WTC11 (cell line): ENCODE measurements at regions not wholly inside any gene's neighbourhood (a gene's known extent, or its start where the extent isn't known, plus 50 kb on each side); places are given as distances from the start of the nearest gene placed in this dataset.

ENCODE experiments used
- ATAC-seq: fragments of 200-7000 bp; cut with Tn5 transposase; 2 replicates; pipeline ENCODE4 v1.10.0; 2021; ENCODE audit warnings: mild to moderate bottlenecking, moderate library complexity
- CTCF ChIA-PET: fragments of 300-600 bp; sonication (Branson Sonifier 250); formaldehyde crosslinking; loops from one replicate; lab custom pipeline; 2021; ENCODE audit warnings: antibody characterized with exemption; lab: Charles Lee
- POLR2A ChIA-PET: fragments of 350-600 bp; sonication (Branson Sonifier 250); formaldehyde crosslinking; loops from one replicate; lab custom pipeline; 2021; ENCODE audit warnings: antibody characterized with exemption; lab: Charles Lee
- DNase-seq: peaks from one replicate; pipeline ENCODE4 v3.0.0; 2021; ENCODE audit warnings: low spot score
- H3K27ac Mint-ChIP-seq: 2 replicates; pipeline ENCODE4 v1.8.0; 2021; ENCODE audit warnings: mixed read lengths
- H3K27me3 Mint-ChIP-seq: 2 replicates; pipeline ENCODE4 v1.8.0; 2021; ENCODE audit warnings: low read depth, mild to moderate bottlenecking, moderate library complexity, mixed read lengths
- H3K36me3 Mint-ChIP-seq: 2 replicates; pipeline ENCODE4 v1.8.0; 2021; ENCODE audit warnings: mixed read lengths
- H3K4me1 Mint-ChIP-seq: 2 replicates; pipeline ENCODE4 v1.8.0; 2022; ENCODE audit warnings: mixed read lengths
- H3K4me3 Mint-ChIP-seq: 2 replicates; pipeline ENCODE4 v1.8.0; 2021; ENCODE audit warnings: mild to moderate bottlenecking, moderate library complexity, mixed read lengths
- H3K9me3 Mint-ChIP-seq: 2 replicates; pipeline ENCODE4 v1.8.0; 2021; ENCODE audit warnings: mixed read lengths
- ETV6 ChIP-seq: sonication (generic); formaldehyde crosslinking; IDR thresholded peaks from 2 replicates; pipeline ENCODE4 v1.8.1; 2022; ENCODE audit warnings: mild to moderate bottlenecking, missing genetic modification reagents
- MXD4 ChIP-seq: fragments of 250-450 bp; sonication (Bioruptor Pico); IDR thresholded peaks from 2 replicates; pipeline ENCODE4 v1.8.0; 2021; ENCODE audit warnings: mild to moderate bottlenecking, moderate library complexity, borderline replicate concordance
- NR3C1 ChIP-seq: sonication (generic); formaldehyde crosslinking; conservative IDR thresholded peaks from 2 replicates; pipeline ENCODE4 v1.8.1; 2023; ENCODE audit warnings: low read depth, mild to moderate bottlenecking, missing genetic modification reagents
- OVOL2 ChIP-seq: fragments of 250-450 bp; sonication (Bioruptor Pico); IDR thresholded peaks from 2 replicates; pipeline ENCODE4 v1.9.0; 2021; ENCODE audit warnings: mild to moderate bottlenecking, borderline replicate concordance
- PRRX2 ChIP-seq: fragments of 250-450 bp; sonication (Bioruptor Pico); IDR thresholded peaks from 2 replicates; pipeline ENCODE4 v1.8.0; 2021; ENCODE audit warnings: mild to moderate bottlenecking
- RELA ChIP-seq: sonication (generic); formaldehyde crosslinking; IDR thresholded peaks from 2 replicates; pipeline ENCODE4 v1.8.1; 2022; ENCODE audit warnings: missing genetic modification reagents, mild to moderate bottlenecking, borderline replicate concordance
- RORB ChIP-seq: fragments of 250-450 bp; sonication (Bioruptor Pico); IDR thresholded peaks from 2 replicates; pipeline ENCODE4 v1.9.0; 2021; ENCODE audit warnings: mild to moderate bottlenecking
- TCF7 ChIP-seq: sonication (generic); formaldehyde crosslinking; IDR thresholded peaks from 2 replicates; pipeline ENCODE4 v1.8.0; 2022; ENCODE audit warnings: mild to moderate bottlenecking, low read depth, missing genetic modification reagents, moderate library complexity
- TEAD1 ChIP-seq: sonication (generic); formaldehyde crosslinking; IDR thresholded peaks from 2 replicates; pipeline ENCODE4 v1.8.0; 2022; ENCODE audit warnings: mild to moderate bottlenecking, missing genetic modification reagents
- TEAD4 ChIP-seq: sonication (generic); formaldehyde crosslinking; IDR thresholded peaks from 2 replicates; pipeline ENCODE4 v1.8.0; 2022; ENCODE audit warnings: mild to moderate bottlenecking, missing genetic modification reagents
- ZNF138 ChIP-seq: sonication (generic); formaldehyde crosslinking; conservative IDR thresholded peaks from 2 replicates; pipeline ENCODE4 v1.8.1; 2022; ENCODE audit warnings: mild to moderate bottlenecking, moderate library complexity, missing genetic modification reagents
- ZNF396 ChIP-seq: fragments of 250-450 bp; sonication (Bioruptor Pico); IDR thresholded peaks from 2 replicates; pipeline ENCODE4 v1.8.0; 2021; ENCODE audit warnings: mild to moderate bottlenecking, moderate library complexity, borderline replicate concordance
- TF ChIP-seq, protein P1 (sequence below): fragments of 250-450 bp; sonication (Bioruptor Pico); IDR thresholded peaks from 2 replicates; pipeline ENCODE4 v1.9.0; 2021; ENCODE audit warnings: moderate library complexity, mild to moderate bottlenecking, inconsistent platforms, borderline replicate concordance
- TF ChIP-seq, protein P2 (sequence below): fragments of 250-450 bp; sonication (Bioruptor Pico); conservative IDR thresholded peaks from 2 replicates; pipeline ENCODE4 v1.9.0; 2021; ENCODE audit warnings: mild to moderate bottlenecking
- TF ChIP-seq, protein P3 (sequence below): sonication (generic); formaldehyde crosslinking; IDR thresholded peaks from 2 replicates; pipeline ENCODE4 v1.8.0; 2022; ENCODE audit warnings: mild to moderate bottlenecking, missing genetic modification reagents
- TF ChIP-seq, protein P4 (sequence below): sonication (generic); formaldehyde crosslinking; conservative IDR thresholded peaks from 2 replicates; pipeline ENCODE4 v1.8.1; 2023; ENCODE audit warnings: mild to moderate bottlenecking, low read depth, missing genetic modification reagents, moderate library complexity
- TF ChIP-seq, protein P5 (sequence below): sonication (generic); formaldehyde crosslinking; IDR thresholded peaks from 2 replicates; pipeline ENCODE4 v1.8.1; 2023; ENCODE audit warnings: mild to moderate bottlenecking, moderate library complexity, missing genetic modification reagents
- TF ChIP-seq, protein P6 (sequence below): fragments of 250-450 bp; sonication (Bioruptor Pico); IDR thresholded peaks from 2 replicates; pipeline ENCODE4 v1.9.0; 2021; ENCODE audit warnings: mild to moderate bottlenecking
- TF ChIP-seq, protein P7 (sequence below): sonication (generic); formaldehyde crosslinking; IDR thresholded peaks from 2 replicates; pipeline ENCODE4 v1.8.0; 2022; ENCODE audit warnings: mild to moderate bottlenecking, missing genetic modification reagents
- TF ChIP-seq, protein P8 (sequence below): sonication (generic); formaldehyde crosslinking; IDR thresholded peaks from 2 replicates; pipeline ENCODE4 v1.8.1; 2022; ENCODE audit warnings: missing genetic modification reagents, borderline replicate concordance

DNA sequence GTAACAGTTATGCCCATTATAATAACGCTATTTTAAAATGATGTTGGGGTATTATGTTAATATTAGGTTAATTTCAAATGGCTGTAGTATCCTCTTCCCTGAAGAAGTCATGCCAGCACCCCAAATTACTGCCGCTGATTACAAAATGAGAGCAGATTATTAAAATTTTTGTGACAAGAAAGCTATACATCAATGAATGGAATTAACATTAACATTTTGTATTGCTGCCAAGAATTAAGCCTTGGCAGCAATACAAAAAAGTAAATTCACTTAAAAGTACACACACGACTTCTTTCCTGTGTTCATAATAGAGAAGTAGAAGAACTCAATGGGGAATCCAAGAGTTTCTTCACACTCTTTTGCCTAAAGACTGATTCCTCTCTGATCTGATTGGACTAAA is 482.8 kb downstream of the STIM2 start:
- no peaks in the 10 kb centered on the region for H3K27me3 Mint-ChIP-seq
- H3K4me1 Mint-ChIP-seq = no peaks in the 10 kb centered on the region
- ATAC-seq (no peak), DNase-seq (no peak)
- CTCF ChIA-PET = no interaction called here
- H3K9me3 Mint-ChIP-seq = no peaks in the 10 kb centered on the region
- POLR2A ChIA-PET = no interaction called here
- no peaks in the 10 kb centered on the region for H3K36me3 Mint-ChIP-seq
- H3K4me3 Mint-ChIP-seq = no peak overlapping the region
- TF ChIP-seq MXD4 (CRISPR knock-in tag) (no peak), OVOL2 (no peak), ETV6 (no peak), NR3C1 (CRISPR knock-in tag) (no peak), RELA (CRISPR knock-in tag) (no peak), TEAD1 (CRISPR knock-in tag) (no peak), PRRX2 (no peak), ZNF138 (CRISPR knock-in tag) (no peak), RORB (CRISPR knock-in tag) (no peak)
- TF ChIP-seq, protein P1, sequence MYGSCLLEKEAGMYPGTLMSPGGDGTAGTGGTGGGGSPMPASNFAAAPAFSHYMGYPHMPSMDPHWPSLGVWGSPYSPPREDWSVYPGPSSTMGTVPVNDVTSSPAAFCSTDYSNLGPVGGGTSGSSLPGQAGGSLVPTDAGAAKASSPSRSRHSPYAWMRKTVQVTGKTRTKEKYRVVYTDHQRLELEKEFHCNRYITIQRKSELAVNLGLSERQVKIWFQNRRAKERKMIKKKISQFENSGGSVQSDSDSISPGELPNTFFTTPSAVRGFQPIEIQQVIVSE = no peak
- TF ChIP-seq, protein P2, sequence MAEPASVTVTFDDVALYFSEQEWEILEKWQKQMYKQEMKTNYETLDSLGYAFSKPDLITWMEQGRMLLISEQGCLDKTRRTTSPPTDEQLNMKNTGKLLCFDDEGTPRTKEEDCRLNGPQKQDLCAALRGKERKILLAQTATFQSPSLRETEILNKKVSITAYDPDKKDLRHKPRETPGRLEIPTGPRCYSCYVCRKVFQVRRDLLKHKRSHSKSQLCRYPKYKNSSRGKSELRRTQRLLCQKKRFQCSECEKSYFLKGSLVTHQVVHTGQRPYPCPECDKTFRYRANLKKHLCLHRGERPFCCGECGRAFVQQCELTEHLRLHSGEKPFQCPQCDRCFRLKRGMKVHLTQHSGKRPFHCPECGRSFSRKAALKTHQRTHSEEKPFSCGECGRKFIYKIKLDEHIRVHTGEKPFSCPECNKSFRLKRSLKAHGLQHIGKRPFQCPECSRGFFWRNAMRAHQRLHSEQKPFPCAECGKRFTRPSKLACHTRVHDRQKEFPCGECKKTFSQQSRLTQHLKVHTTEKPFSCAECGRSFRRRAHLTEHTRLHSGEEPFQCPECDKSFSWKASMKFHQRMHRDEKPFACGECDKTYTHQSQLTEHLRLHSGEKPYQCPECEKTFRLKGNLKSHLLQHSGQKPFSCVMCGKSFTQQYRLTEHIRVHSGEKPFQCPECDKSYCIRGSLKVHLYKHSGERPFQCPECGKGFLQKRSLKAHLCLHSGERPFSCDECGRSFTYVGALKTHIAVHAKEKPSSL (CRISPR knock-in tag) = no peak
- TF ChIP-seq, protein P3, sequence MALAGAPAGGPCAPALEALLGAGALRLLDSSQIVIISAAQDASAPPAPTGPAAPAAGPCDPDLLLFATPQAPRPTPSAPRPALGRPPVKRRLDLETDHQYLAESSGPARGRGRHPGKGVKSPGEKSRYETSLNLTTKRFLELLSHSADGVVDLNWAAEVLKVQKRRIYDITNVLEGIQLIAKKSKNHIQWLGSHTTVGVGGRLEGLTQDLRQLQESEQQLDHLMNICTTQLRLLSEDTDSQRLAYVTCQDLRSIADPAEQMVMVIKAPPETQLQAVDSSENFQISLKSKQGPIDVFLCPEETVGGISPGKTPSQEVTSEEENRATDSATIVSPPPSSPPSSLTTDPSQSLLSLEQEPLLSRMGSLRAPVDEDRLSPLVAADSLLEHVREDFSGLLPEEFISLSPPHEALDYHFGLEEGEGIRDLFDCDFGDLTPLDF (CRISPR knock-in tag) = no peak
- TF ChIP-seq, protein P4, sequence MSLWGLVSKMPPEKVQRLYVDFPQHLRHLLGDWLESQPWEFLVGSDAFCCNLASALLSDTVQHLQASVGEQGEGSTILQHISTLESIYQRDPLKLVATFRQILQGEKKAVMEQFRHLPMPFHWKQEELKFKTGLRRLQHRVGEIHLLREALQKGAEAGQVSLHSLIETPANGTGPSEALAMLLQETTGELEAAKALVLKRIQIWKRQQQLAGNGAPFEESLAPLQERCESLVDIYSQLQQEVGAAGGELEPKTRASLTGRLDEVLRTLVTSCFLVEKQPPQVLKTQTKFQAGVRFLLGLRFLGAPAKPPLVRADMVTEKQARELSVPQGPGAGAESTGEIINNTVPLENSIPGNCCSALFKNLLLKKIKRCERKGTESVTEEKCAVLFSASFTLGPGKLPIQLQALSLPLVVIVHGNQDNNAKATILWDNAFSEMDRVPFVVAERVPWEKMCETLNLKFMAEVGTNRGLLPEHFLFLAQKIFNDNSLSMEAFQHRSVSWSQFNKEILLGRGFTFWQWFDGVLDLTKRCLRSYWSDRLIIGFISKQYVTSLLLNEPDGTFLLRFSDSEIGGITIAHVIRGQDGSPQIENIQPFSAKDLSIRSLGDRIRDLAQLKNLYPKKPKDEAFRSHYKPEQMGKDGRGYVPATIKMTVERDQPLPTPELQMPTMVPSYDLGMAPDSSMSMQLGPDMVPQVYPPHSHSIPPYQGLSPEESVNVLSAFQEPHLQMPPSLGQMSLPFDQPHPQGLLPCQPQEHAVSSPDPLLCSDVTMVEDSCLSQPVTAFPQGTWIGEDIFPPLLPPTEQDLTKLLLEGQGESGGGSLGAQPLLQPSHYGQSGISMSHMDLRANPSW (CRISPR knock-in tag) = no peak
- TF ChIP-seq, protein P5, sequence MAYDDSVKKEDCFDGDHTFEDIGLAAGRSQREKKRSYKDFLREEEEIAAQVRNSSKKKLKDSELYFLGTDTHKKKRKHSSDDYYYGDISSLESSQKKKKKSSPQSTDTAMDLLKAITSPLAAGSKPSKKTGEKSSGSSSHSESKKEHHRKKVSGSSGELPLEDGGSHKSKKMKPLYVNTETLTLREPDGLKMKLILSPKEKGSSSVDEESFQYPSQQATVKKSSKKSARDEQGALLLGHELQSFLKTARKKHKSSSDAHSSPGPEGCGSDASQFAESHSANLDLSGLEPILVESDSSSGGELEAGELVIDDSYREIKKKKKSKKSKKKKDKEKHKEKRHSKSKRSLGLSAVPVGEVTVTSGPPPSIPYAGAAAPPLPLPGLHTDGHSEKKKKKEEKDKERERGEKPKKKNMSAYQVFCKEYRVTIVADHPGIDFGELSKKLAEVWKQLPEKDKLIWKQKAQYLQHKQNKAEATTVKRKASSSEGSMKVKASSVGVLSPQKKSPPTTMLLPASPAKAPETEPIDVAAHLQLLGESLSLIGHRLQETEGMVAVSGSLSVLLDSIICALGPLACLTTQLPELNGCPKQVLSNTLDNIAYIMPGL (CRISPR knock-in tag) = no peak
- TF ChIP-seq, protein P6, sequence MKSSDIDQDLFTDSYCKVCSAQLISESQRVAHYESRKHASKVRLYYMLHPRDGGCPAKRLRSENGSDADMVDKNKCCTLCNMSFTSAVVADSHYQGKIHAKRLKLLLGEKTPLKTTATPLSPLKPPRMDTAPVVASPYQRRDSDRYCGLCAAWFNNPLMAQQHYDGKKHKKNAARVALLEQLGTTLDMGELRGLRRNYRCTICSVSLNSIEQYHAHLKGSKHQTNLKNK (CRISPR knock-in tag) = no peak
- H3K27ac Mint-ChIP-seq = no peak overlapping the region

DNA sequence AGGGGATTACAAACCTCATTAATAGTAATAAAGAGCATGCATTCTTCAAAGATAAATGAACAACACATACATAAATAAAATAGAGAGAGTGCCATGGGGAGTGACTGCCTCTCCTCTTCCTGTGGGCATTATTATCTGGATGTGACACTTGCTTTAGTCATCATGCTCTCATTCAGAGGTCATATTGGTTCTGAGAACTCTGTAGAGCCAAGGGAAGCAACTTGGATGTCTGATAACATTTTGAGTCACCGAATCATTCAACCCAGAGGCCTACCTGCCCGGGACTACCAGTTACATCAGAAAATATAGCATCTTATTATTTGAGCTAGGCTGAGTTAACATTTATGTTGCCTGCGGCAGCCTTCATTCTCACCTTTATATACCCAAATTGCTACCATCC is 489.5 kb downstream of the STIM2 start:
- POLR2A ChIA-PET = no interaction called here
- CTCF ChIA-PET = no interaction called here
- DNase-seq (no peak), ATAC-seq (no peak)
- H3K27ac Mint-ChIP-seq = no peak overlapping the region
- TF ChIP-seq ZNF396 (CRISPR knock-in tag) = no peak
- TF ChIP-seq, protein P7, sequence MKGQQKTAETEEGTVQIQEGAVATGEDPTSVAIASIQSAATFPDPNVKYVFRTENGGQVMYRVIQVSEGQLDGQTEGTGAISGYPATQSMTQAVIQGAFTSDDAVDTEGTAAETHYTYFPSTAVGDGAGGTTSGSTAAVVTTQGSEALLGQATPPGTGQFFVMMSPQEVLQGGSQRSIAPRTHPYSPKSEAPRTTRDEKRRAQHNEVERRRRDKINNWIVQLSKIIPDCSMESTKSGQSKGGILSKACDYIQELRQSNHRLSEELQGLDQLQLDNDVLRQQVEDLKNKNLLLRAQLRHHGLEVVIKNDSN (CRISPR knock-in tag) = no peak
- TF ChIP-seq, protein P8, sequence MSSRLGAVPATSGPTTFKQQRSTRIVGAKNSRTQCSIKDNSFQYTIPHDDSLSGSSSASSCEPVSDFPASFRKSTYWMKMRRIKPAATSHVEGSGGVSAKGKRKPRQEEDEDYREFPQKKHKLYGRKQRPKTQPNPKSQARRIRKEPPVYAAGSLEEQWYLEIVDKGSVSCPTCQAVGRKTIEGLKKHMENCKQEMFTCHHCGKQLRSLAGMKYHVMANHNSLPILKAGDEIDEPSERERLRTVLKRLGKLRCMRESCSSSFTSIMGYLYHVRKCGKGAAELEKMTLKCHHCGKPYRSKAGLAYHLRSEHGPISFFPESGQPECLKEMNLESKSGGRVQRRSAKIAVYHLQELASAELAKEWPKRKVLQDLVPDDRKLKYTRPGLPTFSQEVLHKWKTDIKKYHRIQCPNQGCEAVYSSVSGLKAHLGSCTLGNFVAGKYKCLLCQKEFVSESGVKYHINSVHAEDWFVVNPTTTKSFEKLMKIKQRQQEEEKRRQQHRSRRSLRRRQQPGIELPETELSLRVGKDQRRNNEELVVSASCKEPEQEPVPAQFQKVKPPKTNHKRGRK = no peak
- TF ChIP-seq TCF7 (CRISPR knock-in tag) = no peak
- TF ChIP-seq TEAD4 = no peak
- TF ChIP-seq, protein P4 (CRISPR knock-in tag) = no peak
- H3K4me3 Mint-ChIP-seq = no peak overlapping the region
- H3K9me3 Mint-ChIP-seq = peaks cover 4% of the 10 kb centered on the region
- H3K4me1 Mint-ChIP-seq = peaks cover 3% of the 10 kb centered on the region
- H3K36me3 Mint-ChIP-seq = no peaks in the 10 kb centered on the region
- no peaks in the 10 kb centered on the region for H3K27me3 Mint-ChIP-seq
